ENCODE measurements at regions not wholly inside any gene's neighbourhood (a gene's known extent, or its start where the extent isn't known, plus 50 kb on each side); places are given as distances from the start of the nearest gene placed in this dataset.

DNA sequence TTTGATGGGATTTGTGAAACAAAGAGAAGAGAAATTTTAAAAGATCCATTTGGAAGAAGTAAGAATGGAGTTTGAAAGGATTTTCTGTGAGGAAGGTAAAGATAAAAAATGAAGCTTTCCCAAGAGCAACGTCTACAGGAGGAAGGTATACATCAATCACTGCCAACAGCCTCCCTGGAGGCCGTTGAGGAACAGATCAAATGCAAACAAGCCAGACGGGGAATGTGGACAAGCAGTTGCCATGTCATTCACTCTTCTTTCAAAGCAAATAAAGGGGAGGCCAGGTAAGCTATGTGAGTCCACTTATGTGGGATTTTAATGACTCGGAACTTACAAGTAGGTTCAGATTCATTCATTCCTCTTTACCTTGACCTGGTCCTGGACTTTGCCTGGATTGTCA is 1020.5 kb upstream of the AGA start:
- intact Hi-C loops (cut with DNase I): no loop called here
- Histone ChIP-seq H3K27me3 (no peaks in the 10 kb centered on the region), H3K36me3 (no peaks in the 10 kb centered on the region), H3K4me3 (no peak overlapping the region), H3K27ac (no peak overlapping the region), H3K4me1 (no peaks in the 10 kb centered on the region), H3K9me3 (no peaks in the 10 kb centered on the region)
- DNase-seq (ENCODE audit: extremely low spot score in 2 of 2): no peak
- TF ChIP-seq POLR2A (IDR thresholded peaks at IDR 0.05) (no peak), POLR2AphosphoS5 (IDR thresholded peaks at IDR 0.05; ENCODE audit: insufficient read depth in 1 of 2, low read depth in 1 of 2) (no peak)

DNA sequence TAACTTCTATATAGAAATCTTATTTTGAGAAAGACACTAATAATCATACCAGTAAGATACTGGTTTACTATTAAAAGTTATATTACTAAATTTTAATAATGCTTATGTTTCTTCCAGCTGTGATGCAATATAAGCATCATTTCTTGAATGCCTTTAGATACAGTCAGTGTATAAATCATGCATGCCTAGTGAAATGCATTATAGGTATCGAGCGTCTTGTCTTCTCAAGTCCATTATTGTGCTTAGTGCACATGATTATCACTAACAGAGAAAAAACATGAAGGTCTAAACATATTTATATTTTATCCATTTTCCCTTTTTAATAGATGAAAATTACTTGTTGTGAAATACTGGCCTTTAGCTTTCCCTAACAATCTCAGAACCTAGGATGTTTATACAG is 1021.5 kb upstream of the AGA start:
- Histone ChIP-seq H3K27ac (no peak overlapping the region), H3K27me3 (no peaks in the 10 kb centered on the region), H3K4me3 (no peak overlapping the region), H3K4me1 (no peaks in the 10 kb centered on the region), H3K36me3 (no peaks in the 10 kb centered on the region), H3K9me3 (no peaks in the 10 kb centered on the region)
- TF ChIP-seq, protein P1, sequence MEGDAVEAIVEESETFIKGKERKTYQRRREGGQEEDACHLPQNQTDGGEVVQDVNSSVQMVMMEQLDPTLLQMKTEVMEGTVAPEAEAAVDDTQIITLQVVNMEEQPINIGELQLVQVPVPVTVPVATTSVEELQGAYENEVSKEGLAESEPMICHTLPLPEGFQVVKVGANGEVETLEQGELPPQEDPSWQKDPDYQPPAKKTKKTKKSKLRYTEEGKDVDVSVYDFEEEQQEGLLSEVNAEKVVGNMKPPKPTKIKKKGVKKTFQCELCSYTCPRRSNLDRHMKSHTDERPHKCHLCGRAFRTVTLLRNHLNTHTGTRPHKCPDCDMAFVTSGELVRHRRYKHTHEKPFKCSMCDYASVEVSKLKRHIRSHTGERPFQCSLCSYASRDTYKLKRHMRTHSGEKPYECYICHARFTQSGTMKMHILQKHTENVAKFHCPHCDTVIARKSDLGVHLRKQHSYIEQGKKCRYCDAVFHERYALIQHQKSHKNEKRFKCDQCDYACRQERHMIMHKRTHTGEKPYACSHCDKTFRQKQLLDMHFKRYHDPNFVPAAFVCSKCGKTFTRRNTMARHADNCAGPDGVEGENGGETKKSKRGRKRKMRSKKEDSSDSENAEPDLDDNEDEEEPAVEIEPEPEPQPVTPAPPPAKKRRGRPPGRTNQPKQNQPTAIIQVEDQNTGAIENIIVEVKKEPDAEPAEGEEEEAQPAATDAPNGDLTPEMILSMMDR (IDR thresholded peaks at IDR 0.05): no peak
- TF ChIP-seq POLR2AphosphoS5 (IDR thresholded peaks at IDR 0.05; ENCODE audit: insufficient read depth in 1 of 2, low read depth in 1 of 2): no peak
- TF ChIP-seq POLR2A (IDR thresholded peaks at IDR 0.05): no peak
- DNase-seq (ENCODE audit: extremely low spot score in 2 of 2): no peak
- intact Hi-C loops (cut with DNase I): no loop called here

DNA sequence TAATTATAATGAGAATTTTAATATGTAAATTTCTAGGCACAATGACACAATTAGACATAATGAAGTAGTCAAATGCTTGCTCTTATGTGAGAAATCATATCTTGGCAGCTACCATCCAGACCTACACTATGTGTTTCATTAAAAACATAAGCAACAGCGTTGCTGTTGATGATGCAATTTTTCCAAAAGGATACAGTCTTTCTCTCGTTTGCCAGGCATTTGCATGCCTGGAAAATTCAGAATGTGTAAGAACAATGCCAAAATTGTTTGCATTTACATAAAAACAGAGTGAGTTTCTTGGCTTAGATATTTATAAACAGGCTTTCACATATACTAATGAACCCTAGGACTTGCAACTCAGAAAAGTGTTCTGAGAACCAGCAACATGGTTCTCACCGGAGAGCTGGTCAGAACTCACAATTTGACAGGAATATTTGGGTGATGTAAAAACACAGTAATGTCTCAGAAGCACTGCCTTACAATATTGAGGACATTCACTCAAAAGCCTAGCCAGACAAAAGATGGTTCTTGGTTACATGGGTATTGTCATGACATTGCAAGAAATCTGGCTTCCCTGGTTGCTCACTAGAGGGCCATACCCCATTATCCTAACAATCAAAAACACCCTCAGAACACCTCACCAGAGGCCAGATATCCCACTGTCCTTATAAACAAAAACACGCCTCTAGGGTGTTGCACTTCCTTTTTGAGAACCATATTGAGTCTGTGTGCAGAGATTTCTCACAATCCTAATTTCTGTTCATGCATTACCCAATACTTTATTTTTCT is 1029.0 kb upstream of the AGA start:
- DNase-seq (ENCODE audit: extremely low spot score in 2 of 2): no peak
- no peaks in the 10 kb centered on the region for H3K4me1 ChIP-seq
- H3K36me3 ChIP-seq: no peaks in the 10 kb centered on the region
- H3K9me3 ChIP-seq: no peaks in the 10 kb centered on the region
- TF ChIP-seq POLR2AphosphoS5 (IDR thresholded peaks at IDR 0.05; ENCODE audit: insufficient read depth in 1 of 2, low read depth in 1 of 2): no peak
- no peak for TF ChIP-seq POLR2A (IDR thresholded peaks at IDR 0.05)
- no peaks in the 10 kb centered on the region for H3K27me3 ChIP-seq
- no peak overlapping the region for H3K4me3 ChIP-seq
- no peak overlapping the region for H3K27ac ChIP-seq
- intact Hi-C loops (cut with DNase I): no loop called here

DNA sequence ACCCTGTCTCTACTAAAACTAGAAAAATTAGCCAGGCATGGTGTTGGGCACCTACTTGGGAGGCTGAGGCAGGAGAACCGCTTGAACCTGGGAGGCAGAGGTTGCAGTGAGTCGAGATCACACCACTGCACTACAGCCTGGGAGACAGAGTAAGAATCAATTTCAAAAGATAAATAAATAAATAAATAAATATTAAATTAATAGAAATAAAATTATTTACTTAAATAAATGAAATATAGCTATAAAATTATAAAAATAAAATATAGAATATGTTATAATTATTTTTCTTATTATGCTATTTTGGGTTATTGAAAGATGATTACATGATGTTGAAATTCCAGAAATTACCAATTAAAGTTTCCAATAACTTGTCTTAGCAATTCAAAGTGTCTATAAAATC is 1029.8 kb upstream of the AGA start:
- DNase-seq (ENCODE audit: extremely low spot score in 2 of 2): no peak
- no peaks in the 10 kb centered on the region for H3K36me3 ChIP-seq
- H3K4me1 ChIP-seq: no peaks in the 10 kb centered on the region
- no peak overlapping the region for H3K4me3 ChIP-seq
- H3K9me3 ChIP-seq: no peaks in the 10 kb centered on the region
- H3K27me3 ChIP-seq: no peaks in the 10 kb centered on the region
- no peak overlapping the region for H3K27ac ChIP-seq
- TF ChIP-seq POLR2AphosphoS5 (IDR thresholded peaks at IDR 0.05; ENCODE audit: insufficient read depth in 1 of 2, low read depth in 1 of 2) (no peak), POLR2A (IDR thresholded peaks at IDR 0.05) (no peak)
- TF ChIP-seq, protein P1 (IDR thresholded peaks at IDR 0.05): no peak
- intact Hi-C loops (cut with DNase I): no loop called here

DNA sequence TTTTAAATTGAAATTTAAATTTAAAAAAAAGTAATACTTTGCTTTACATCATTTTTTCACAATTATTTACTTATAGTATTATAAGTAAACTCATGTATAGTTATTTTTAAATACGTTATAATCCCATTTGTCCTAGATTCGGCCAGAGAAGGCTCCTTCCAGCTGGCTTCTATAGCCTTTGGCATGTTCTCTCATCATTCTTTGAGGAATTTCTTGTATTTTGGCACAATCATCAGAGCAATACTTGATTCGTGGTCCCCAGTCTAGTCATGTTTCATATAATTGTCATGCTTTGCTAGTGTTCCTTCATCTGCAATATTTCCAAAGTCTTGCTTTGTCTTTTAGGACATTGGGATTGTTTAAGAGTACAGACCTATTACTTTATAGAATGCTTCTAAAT is 1037.9 kb upstream of the AGA start:
- Histone ChIP-seq H3K4me3 (no peak overlapping the region), H3K9me3 (no peaks in the 10 kb centered on the region), H3K27me3 (no peaks in the 10 kb centered on the region), H3K4me1 (no peaks in the 10 kb centered on the region), H3K27ac (no peak overlapping the region), H3K36me3 (no peaks in the 10 kb centered on the region)
- TF ChIP-seq POLR2AphosphoS5 (IDR thresholded peaks at IDR 0.05; ENCODE audit: insufficient read depth in 1 of 2, low read depth in 1 of 2): no peak
- TF ChIP-seq, protein P1 (IDR thresholded peaks at IDR 0.05): no peak
- TF ChIP-seq POLR2A (IDR thresholded peaks at IDR 0.05): no peak
- intact Hi-C loops (cut with DNase I): no loop called here
- no peak for DNase-seq (ENCODE audit: extremely low spot score in 2 of 2)

DNA sequence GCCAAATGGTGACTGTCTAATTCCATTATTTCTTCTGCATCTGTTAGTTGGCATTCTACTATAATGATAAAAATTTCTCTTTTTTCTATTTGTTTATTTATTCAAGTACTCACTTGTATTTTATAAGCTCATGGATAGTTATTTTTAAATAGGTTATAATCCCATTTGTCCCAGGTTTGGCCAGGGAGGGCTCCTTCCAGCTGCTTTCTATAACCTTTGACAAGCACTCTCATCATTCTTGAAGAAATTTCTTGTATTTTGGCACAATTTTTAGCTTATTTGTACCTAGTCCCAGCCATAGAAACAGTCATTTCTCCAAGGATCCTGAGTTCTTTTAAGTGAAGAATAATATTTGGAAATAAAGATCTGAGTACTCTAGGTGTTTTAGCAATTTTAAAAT is 1038.6 kb upstream of the AGA start:
- no peaks in the 10 kb centered on the region for H3K9me3 ChIP-seq
- no peak for DNase-seq (ENCODE audit: extremely low spot score in 2 of 2)
- intact Hi-C loops (cut with DNase I): no loop called here
- H3K27ac ChIP-seq: no peak overlapping the region
- TF ChIP-seq POLR2AphosphoS5 (IDR thresholded peaks at IDR 0.05; ENCODE audit: insufficient read depth in 1 of 2, low read depth in 1 of 2) (no peak), POLR2A (IDR thresholded peaks at IDR 0.05) (no peak)
- TF ChIP-seq, protein P1 (IDR thresholded peaks at IDR 0.05): no peak
- H3K4me1 ChIP-seq: no peaks in the 10 kb centered on the region
- no peaks in the 10 kb centered on the region for H3K36me3 ChIP-seq
- H3K4me3 ChIP-seq: no peak overlapping the region
- H3K27me3 ChIP-seq: no peaks in the 10 kb centered on the region

Measured in vagina (tissue), 2 donors.